ENCODE measurements at regions not wholly inside any gene's neighbourhood (a gene's known extent, or its start where the extent isn't known, plus 50 kb on each side); places are given as distances from the start of the nearest gene placed in this dataset.
A peak's percentile ranks its signal among the peaks of the same experiment; 100 is the strongest.
"Not testable (repeated sequence)": the region's sequence is repeated elsewhere in the genome, so short reads cannot be mapped to it uniquely, and the experiment has no call there.

GRCh38 chr10:30196559-30196958 is 137.2 kb upstream of the JCAD start:
- DNase-seq; ATAC-seq; intact Hi-C loops (cut with DNase I); H3K27me3 ChIP-seq (ENCODE audit: control insufficient read depth, insufficient read depth); H3K27ac ChIP-seq (ENCODE audit: low read length); H3K9me3 ChIP-seq (ENCODE audit: control insufficient read depth, low read length); H3K4me3 ChIP-seq (ENCODE audit: low read length); H3K4me1 ChIP-seq (ENCODE audit: control insufficient read depth, insufficient read depth, low read length): not testable (repeated sequence)
- 80% methylated on average over 2 of the region's 2 CpGs for WGBS

DNA sequence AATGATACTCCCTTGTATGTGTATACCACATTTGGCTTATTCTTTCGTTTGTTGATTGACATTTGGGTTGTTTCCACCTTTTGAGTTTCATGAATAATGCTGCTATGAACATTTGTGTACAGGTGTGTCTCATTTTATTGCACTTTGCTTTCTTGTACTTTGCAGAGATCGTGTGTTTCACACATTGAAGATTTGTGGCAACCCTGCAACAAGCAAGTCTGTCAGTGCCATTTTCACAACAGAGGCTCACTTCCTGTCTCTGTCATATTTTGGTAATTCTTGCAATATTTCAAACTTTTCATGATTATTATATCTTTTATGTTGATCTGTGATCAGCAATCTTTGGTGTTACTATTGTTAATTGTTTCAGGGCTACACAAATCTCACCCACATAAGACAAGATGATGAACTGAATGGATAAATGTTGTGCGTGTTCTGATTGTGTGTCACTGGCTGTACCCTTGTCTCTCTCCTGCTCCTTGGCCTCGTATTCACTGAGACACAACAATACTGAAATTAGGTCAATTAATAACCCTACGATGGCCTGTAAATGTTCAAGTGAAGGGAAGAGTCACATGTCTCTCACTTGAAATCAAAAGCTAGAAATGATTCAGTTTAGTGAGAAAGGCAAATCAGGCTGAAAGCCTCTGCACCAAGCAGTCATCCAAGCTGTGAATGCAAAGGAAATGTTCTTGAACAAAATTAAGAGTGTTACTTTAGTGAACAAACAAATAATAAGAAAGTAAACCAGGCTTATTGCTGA is 133.6 kb upstream of the JCAD start:
- H3K27me3 ChIP-seq (ENCODE audit: control insufficient read depth, insufficient read depth), result no peaks in the 10 kb centered on the region
- intact Hi-C loops (cut with DNase I), result no loop called here
- 86% methylated on average over 5 of the region's 5 CpGs for WGBS
- H3K9me3 ChIP-seq (ENCODE audit: control insufficient read depth, low read length), result no peaks in the 10 kb centered on the region
- no peak for ATAC-seq
- no peak overlapping the region for H3K4me3 ChIP-seq (ENCODE audit: low read length)
- DNase-seq, result no peak
- H3K4me1 ChIP-seq (ENCODE audit: control insufficient read depth, insufficient read depth, low read length), result no peaks in the 10 kb centered on the region
- no peak overlapping the region for H3K27ac ChIP-seq (ENCODE audit: low read length)

DNA sequence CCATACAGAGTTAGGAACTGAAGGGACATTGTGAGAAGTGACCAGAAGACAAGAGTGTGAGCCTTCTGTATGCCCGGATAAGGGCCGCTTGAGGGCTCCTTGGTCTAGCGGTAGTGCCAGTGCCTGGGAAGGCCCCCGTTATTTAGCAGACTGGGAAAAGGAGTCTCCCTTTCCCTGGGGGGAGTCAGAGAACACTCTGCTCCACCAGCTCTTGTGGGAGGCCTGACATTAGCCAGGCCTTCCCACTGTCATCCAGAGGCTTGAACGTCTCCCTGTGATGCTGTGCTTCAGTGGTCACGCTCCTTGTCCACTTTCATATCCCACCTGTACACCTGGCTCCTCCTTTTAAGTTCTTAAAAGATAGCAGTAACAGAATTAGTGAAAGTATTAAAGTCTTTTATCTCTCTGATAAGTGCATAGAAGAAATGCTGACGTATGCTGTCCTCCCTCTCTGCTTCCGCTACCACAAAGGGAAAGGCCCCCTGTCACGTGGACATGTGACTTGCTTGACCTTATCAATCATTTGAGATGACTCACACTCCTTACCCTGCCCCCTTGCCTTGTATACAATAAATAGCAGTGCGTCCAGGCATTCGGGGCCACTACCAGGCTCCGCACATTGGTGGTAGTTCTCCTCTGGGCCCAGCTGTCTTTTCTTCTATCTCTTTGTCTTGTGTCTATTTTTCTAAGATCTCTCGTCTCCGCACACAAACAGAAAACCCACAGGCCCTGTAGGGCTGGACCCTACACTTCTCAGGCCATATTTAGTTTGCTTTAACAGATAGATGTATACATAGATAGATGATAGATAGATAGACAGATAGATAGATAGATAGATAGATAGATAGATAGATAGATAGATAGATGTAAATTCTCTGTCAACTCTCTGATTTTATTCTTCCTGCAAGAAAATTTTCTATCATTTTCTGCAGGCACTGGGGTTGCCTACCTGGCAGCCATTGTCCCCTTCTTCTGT is 131.5 kb upstream of the JCAD start:
- ATAC-seq (no peak), DNase-seq (no peak)
- intact Hi-C loops (cut with DNase I), result no loop called here
- Histone ChIP-seq H3K4me1 (ENCODE audit: control insufficient read depth, insufficient read depth, low read length) (peaks cover 3% of the 10 kb centered on the region), H3K9me3 (ENCODE audit: control insufficient read depth, low read length) (no peaks in the 10 kb centered on the region), H3K4me3 (ENCODE audit: low read length) (no peak overlapping the region), H3K27ac (ENCODE audit: low read length) (no peak overlapping the region), H3K27me3 (ENCODE audit: control insufficient read depth, insufficient read depth) (no peaks in the 10 kb centered on the region)
- WGBS, result 84% methylated on average over 14 of the region's 14 CpGs

GRCh38 chr10:30189238-30189580 is 129.8 kb upstream of the JCAD start:
- H3K27me3 ChIP-seq (ENCODE audit: control insufficient read depth, insufficient read depth), result no peaks in the 10 kb centered on the region
- no peaks in the 10 kb centered on the region for H3K9me3 ChIP-seq (ENCODE audit: control insufficient read depth, low read length)
- no peak overlapping the region for H3K4me3 ChIP-seq (ENCODE audit: low read length)
- H3K27ac ChIP-seq (ENCODE audit: low read length), result no peak overlapping the region
- intact Hi-C loops (cut with DNase I), result loop anchor here in 2 of 4 donors (5.0 to 10.0 kb wide), 2 partner anchors 124 to 162 kb away; no protein-coding TSS in a partner anchor
- 70% methylated on average over 4 of the region's 4 CpGs for WGBS
- no peak for ATAC-seq
- DNase-seq, result no peak
- peaks cover 3% of the 10 kb centered on the region for H3K4me1 ChIP-seq (ENCODE audit: control insufficient read depth, insufficient read depth, low read length)

DNA sequence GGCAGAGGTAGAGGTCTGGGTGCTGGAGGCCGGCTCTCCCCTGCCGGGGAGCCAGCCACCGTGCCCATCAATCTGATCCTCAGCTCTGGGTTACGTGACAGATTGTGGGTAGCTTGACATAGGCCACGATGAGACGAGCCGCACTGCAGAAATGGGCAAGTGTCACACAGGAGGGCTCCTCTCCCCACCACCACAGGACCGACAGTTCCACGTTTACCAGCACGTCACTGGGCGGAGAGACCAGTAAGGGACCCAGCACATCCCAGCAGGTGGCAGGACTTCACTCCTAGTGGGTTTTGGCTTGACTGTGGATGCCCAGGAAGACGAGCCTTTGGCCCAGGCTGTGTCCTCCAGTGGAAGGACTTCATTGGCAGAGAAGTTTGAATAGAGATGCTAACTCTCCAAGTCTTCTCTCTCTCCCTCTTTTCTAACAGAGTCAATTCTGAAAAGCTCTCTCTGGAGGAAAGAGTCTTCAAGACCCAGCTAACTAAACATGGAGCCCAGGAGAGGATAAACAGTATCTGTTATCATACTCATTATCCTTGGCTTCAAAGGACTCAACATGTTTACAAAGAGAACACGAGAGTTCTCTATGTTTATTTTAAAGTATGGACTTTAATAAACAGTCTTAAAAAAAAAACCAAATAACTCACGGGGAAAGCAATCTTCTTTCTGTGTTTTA is 129.3 kb upstream of the JCAD start:
- Histone ChIP-seq H3K4me3 (ENCODE audit: low read length) (no peak overlapping the region), H3K9me3 (ENCODE audit: control insufficient read depth, low read length) (no peaks in the 10 kb centered on the region), H3K4me1 (ENCODE audit: control insufficient read depth, insufficient read depth, low read length) (peaks cover 3% of the 10 kb centered on the region), H3K27ac (ENCODE audit: low read length) (peak overlapping the region; percentile 80), H3K27me3 (ENCODE audit: control insufficient read depth, insufficient read depth) (no peaks in the 10 kb centered on the region)
- peak; percentile 9 to 31 for ATAC-seq
- no peak for DNase-seq
- intact Hi-C loops (cut with DNase I), result loop anchor here in 2 of 4 donors (5.0 to 10.0 kb wide), 2 partner anchors 124 to 161 kb away; no protein-coding TSS in a partner anchor
- WGBS, result 66% methylated on average over 14 of the region's 14 CpGs

DNA sequence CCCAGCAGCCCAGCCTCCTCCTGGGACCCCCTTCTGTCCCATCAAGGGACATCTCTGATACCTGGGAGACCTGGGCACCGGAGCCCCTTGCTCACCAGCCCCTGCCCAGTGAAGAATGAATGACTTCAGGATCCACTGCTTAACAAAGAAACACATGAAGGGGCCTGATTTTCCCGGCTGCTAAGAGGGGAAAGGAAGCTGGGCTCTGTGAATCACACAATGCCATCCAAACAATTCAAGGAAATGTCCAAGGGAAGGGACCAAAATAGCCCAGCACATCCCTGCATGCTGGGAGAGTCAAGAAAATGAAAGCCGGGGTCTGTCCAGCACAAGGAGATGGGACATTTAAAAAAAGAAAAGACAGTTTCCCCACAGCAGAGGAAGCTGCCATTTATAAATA is 128.7 kb upstream of the JCAD start:
- DNase-seq, result peak in 1 of 3 donors; percentile 47
- WGBS, result 49% methylated on average over 3 of the region's 3 CpGs
- intact Hi-C loops (cut with DNase I), result loop anchor here in 2 of 4 donors (5.0 to 10.0 kb wide), 2 partner anchors 123 to 161 kb away; no protein-coding TSS in a partner anchor
- Histone ChIP-seq H3K27me3 (ENCODE audit: control insufficient read depth, insufficient read depth) (no peaks in the 10 kb centered on the region), H3K4me3 (ENCODE audit: low read length) (no peak overlapping the region), H3K4me1 (ENCODE audit: control insufficient read depth, insufficient read depth, low read length) (peaks cover 3% of the 10 kb centered on the region), H3K27ac (ENCODE audit: low read length) (peak overlapping the region; percentile 54), H3K9me3 (ENCODE audit: control insufficient read depth, low read length) (no peaks in the 10 kb centered on the region)
- ATAC-seq, result peak; percentile 63 to 86

- Histone ChIP-seq H3K27ac (ENCODE audit: low read length) (peak overlapping the region; percentile 82), H3K4me3 (ENCODE audit: low read length) (no peak overlapping the region), H3K4me1 (ENCODE audit: control insufficient read depth, insufficient read depth, low read length) (peaks cover 5% of the 10 kb centered on the region), H3K9me3 (ENCODE audit: control insufficient read depth, low read length) (no peaks in the 10 kb centered on the region), H3K27me3 (ENCODE audit: control insufficient read depth, insufficient read depth) (no peaks in the 10 kb centered on the region)
- intact Hi-C loops (cut with DNase I), result loop anchor here in 2 of 4 donors (5.0 to 10.0 kb wide), 2 partner anchors 122 to 160 kb away; no protein-coding TSS in a partner anchor
- DNase-seq, result no peak
- 73% methylated on average over 5 of the region's 5 CpGs for WGBS
- no peak for ATAC-seq
Measured at GRCh38 chr10:30187010-30187409, 127.6 kb upstream of the JCAD start.

DNA sequence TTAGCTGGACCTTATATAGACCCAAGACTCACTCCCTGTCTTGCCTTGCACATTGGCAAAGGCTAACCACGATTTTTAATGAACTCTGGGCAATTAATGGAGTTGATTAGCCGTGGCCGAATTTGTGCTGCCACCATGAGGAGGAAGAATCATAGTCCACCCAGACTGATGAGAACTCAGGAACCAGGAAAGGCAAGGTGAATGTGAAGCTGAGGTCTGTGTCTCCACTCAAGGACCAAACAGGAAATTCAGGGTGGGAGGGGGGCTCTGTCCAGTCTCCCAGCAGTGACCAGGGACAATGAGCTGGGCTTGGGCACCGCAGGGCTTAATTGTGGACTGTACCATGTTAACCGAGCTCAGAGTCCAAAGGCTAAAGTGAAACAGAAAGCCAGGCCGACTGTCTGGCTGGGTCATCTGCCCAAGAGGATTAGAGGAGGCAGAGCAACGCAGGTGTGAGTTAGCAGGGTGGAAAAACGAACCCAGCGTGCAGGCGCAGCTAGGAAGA is 127.0 kb upstream of the JCAD start:
- Histone ChIP-seq H3K27ac (ENCODE audit: low read length) (peak overlapping the region; percentile 82), H3K9me3 (ENCODE audit: control insufficient read depth, low read length) (no peaks in the 10 kb centered on the region), H3K4me1 (ENCODE audit: control insufficient read depth, insufficient read depth, low read length) (peaks cover 5% of the 10 kb centered on the region), H3K4me3 (ENCODE audit: low read length) (no peak overlapping the region), H3K27me3 (ENCODE audit: control insufficient read depth, insufficient read depth) (no peaks in the 10 kb centered on the region)
- WGBS, result 60% methylated on average over 10 of the region's 10 CpGs
- ATAC-seq (peak; percentile 38 to 44), DNase-seq (no peak)
- intact Hi-C loops (cut with DNase I), result loop anchor here in 2 of 4 donors (5.0 to 10.0 kb wide), 2 partner anchors 122 to 159 kb away; no protein-coding TSS in a partner anchor

DNA sequence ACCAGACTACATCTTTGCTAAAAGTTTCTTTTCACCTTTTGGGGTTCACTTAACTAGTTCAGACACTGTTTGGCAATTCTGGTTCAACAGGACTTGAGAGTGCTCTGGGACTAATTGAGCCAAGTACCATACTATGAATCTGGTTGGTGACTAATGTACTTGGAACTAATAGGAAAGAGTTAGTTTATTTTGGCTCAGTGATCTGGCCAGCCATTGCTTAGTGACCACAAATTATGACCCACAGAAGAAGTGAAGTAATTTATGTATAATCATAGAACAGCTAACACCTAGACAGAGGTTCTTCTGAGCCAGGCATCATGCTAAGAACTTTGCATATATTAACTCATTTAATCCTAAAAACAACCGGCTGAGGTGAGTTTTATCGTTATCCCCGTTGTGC is 126.5 kb upstream of the JCAD start:
- Histone ChIP-seq H3K27ac (ENCODE audit: low read length) (peak overlapping the region; percentile 82), H3K4me1 (ENCODE audit: control insufficient read depth, insufficient read depth, low read length) (peaks cover 5% of the 10 kb centered on the region), H3K27me3 (ENCODE audit: control insufficient read depth, insufficient read depth) (no peaks in the 10 kb centered on the region), H3K4me3 (ENCODE audit: low read length) (no peak overlapping the region), H3K9me3 (ENCODE audit: control insufficient read depth, low read length) (no peaks in the 10 kb centered on the region)
- WGBS, result 65% methylated on average over 3 of the region's 3 CpGs
- peak; percentile 41 to 69 for ATAC-seq
- DNase-seq, result no peak
- intact Hi-C loops (cut with DNase I), result loop anchor here in 2 of 4 donors (5.0 to 10.0 kb wide), 2 partner anchors 121 to 159 kb away; no protein-coding TSS in a partner anchor

DNA sequence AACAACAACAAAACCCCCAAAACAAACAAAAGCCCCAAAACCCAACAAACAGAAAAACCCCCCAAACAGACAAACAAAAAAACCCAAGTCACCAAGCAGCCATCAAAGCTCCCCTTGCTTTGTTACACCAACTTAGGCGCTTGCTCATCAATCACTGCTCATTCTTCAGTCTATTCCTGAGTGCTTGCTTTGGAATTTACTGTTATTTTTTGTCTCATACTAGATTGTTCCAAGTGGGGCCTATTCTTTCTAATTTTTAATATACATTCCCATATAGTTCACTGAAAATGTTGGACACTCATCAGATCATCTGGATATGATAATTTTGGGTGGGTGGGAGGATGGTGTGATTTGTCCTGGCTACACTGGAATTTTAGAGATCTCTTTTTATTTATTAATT is 126.0 kb upstream of the JCAD start:
- Histone ChIP-seq H3K4me1 (ENCODE audit: control insufficient read depth, insufficient read depth, low read length) (peaks cover 5% of the 10 kb centered on the region), H3K27me3 (ENCODE audit: control insufficient read depth, insufficient read depth) (no peaks in the 10 kb centered on the region), H3K4me3 (ENCODE audit: low read length) (no peak overlapping the region), H3K27ac (ENCODE audit: low read length) (no peak overlapping the region), H3K9me3 (ENCODE audit: control insufficient read depth, low read length) (no peaks in the 10 kb centered on the region)
- no peak for ATAC-seq
- intact Hi-C loops (cut with DNase I), result loop anchor here in 2 of 4 donors (5.0 to 10.0 kb wide), 2 partner anchors 121 to 158 kb away; no protein-coding TSS in a partner anchor
- no peak for DNase-seq
- WGBS, result 98% methylated on average over 1 of the region's 1 CpG
